SK-N-SH (cell line): ENCODE measurements at regions not wholly inside any gene's neighbourhood (a gene's known extent, or its start where the extent isn't known, plus 50 kb on each side); places are given as distances from the start of the nearest gene placed in this dataset.

Experiments
- CTCF ChIA-PET: fragments of 300-600, 350-600 bp; formaldehyde crosslinking; extraction: SDS; loops from one replicate; lab custom pipeline; 2021; lab: Yijun Ruan, JAX
- POLR2A ChIA-PET: fragments of 350-600 bp; sonication (Branson Sonifier 250); formaldehyde crosslinking; extraction: SDS; loops from one replicate; lab custom pipeline; 2020; ENCODE audit warnings: antibody characterized with exemption, inconsistent platforms; lab: Yijun Ruan, JAX
- DNase-seq: peaks from one replicate; pipeline ENCODE4 v3.0.0; 2012
- H2AFZ ChIP-seq: fragments of 200-600 bp; sonication (generic); 2 replicates; pipeline ENCODE4 v1.8.1; 2016; ENCODE audit warnings: antibody characterized with exemption, mild to moderate bottlenecking, low read depth
- H3F3A ChIP-seq: fragments of 200-600 bp; sonication (generic); replicated peaks from 2 replicates; pipeline ENCODE3; 2016; ENCODE audit warnings: antibody characterized with exemption, mild to moderate bottlenecking; ENCODE audit not compliant: insufficient read depth
- H3K27ac ChIP-seq, 2 experiments: fragments of 200-500 bp in 1 of 2; fragments of 200-600 bp in 1 of 2; sonication (Bioruptor generic) in 1 of 2; sonication (generic), shearing (Covaris generic) in 1 of 2; 2 replicates each; pipeline versions ENCODE4 v1.5.1 to v1.6.1; 2014 to 2016; ENCODE audit warnings: low read depth in 2 of 2, inconsistent platforms in 1 of 2, low read length in 1 of 2, mild to moderate bottlenecking in 1 of 2, mixed read lengths in 1 of 2
- H3K27me3 ChIP-seq: fragments of 200-600 bp; sonication (generic), shearing (Covaris generic); 2 replicates; pipeline ENCODE4 v1.6.1; 2016; ENCODE audit warnings: mixed run types; ENCODE audit not compliant: insufficient read depth
- H3K36me3 ChIP-seq, 2 experiments: fragments of 200-500 bp in 1 of 2; fragments of 200-600 bp in 1 of 2; sonication (Bioruptor generic) in 1 of 2; sonication (generic) in 1 of 2; replicated peaks in 1 of 2; 2 replicates each; pipeline versions ENCODE3 to v1.5.1; 2014 to 2016; ENCODE audit warnings: low read length in 1 of 2, mild to moderate bottlenecking in 1 of 2; ENCODE audit not compliant: insufficient read depth in 2 of 2, control insufficient read depth in 1 of 2
- H3K4me1 ChIP-seq, 2 experiments: fragments of 200-500 bp in 1 of 2; fragments of 200-600 bp in 1 of 2; sonication (Bioruptor generic) in 1 of 2; sonication (generic), shearing (Covaris generic) in 1 of 2; 2 replicates each; pipeline versions ENCODE4 v1.5.1 to v1.6.1; 2014 to 2016; ENCODE audit warnings: low read depth in 1 of 2, low read length in 1 of 2, mixed run types in 1 of 2; ENCODE audit not compliant: insufficient read depth in 2 of 2, control insufficient read depth in 1 of 2
- H3K4me2 ChIP-seq: fragments of 200-600 bp; sonication (generic), shearing (Covaris generic); 2 replicates; pipeline ENCODE4 v1.6.1; 2017; ENCODE audit warnings: mixed run types
- H3K4me3 ChIP-seq, 2 experiments: fragments of 200-500 bp in 1 of 2; fragments of 200-600 bp in 1 of 2; sonication (Bioruptor generic) in 1 of 2; sonication (generic), shearing (Covaris generic) in 1 of 2; 2 replicates each; pipeline versions ENCODE4 v1.5.1 to v1.8.1; 2014 to 2016; ENCODE audit warnings: low read depth in 2 of 2, inconsistent platforms in 1 of 2, low read length in 1 of 2, mild to moderate bottlenecking in 1 of 2, mixed read lengths in 1 of 2, moderate library complexity in 1 of 2
- H3K79me2 ChIP-seq: fragments of 200-600 bp; sonication (generic); 2 replicates; pipeline ENCODE4 v1.8.1; 2017; ENCODE audit warnings: mild to moderate bottlenecking; ENCODE audit not compliant: insufficient read depth
- H3K9ac ChIP-seq: fragments of 200-600 bp; sonication (generic); 2 replicates; pipeline ENCODE4 v1.6.1; 2017; ENCODE audit warnings: mixed run types
- H3K9me2 ChIP-seq: fragments of 200-600 bp; sonication (generic); 2 replicates; pipeline ENCODE4 v1.6.1; 2017; ENCODE audit warnings: mixed run types
- H3K9me3 ChIP-seq: fragments of 200-600 bp; sonication (generic); 2 replicates; pipeline ENCODE4 v1.6.1; 2017; ENCODE audit warnings: mixed run types, mild to moderate bottlenecking, moderate library complexity
- H4K20me1 ChIP-seq: fragments of 200-600 bp; sonication (generic); 2 replicates; pipeline ENCODE4 v1.6.1; 2017; ENCODE audit warnings: mild to moderate bottlenecking, mixed run types; ENCODE audit not compliant: insufficient read depth
- FOXJ3 ChIP-seq: sonication (generic); formaldehyde crosslinking; IDR thresholded peaks from 2 replicates; pipeline ENCODE4 v1.5.1; 2020; ENCODE audit warnings: mild to moderate bottlenecking, missing genetic modification reagents
- FOXM1 ChIP-seq: IDR thresholded peaks from 2 replicates; pipeline ENCODE4 v1.4.0; 2012; ENCODE audit warnings: low read depth, mild to moderate bottlenecking
- GATA2 ChIP-seq: sonication (generic); formaldehyde crosslinking; IDR thresholded peaks from 2 replicates; pipeline ENCODE4 v1.5.0; 2020; ENCODE audit warnings: mild to moderate bottlenecking, missing genetic modification reagents
- RAD21 ChIP-seq: IDR thresholded peaks from 2 replicates; pipeline ENCODE4 v1.6.1; 2012; ENCODE audit warnings: mild to moderate bottlenecking, low read length
- RFX5 ChIP-seq: IDR thresholded peaks from 2 replicates; pipeline ENCODE4 v1.6.1; 2012; ENCODE audit warnings: mild to moderate bottlenecking, improper control_type of control experiment, low read length
- SMC3 ChIP-seq: IDR thresholded peaks from 2 replicates; pipeline ENCODE4 v1.6.1; 2012; ENCODE audit warnings: low read depth, low read length, improper control_type of control experiment
- whole genome bisulfite sequencing: methylation state at CpG from one replicate; pipeline ENCODE4 v1.1.6; 2017; ENCODE audit warnings: low lambda C conversion rate; 5-methylcytosine and 5-hydroxymethylcytosine counted together
- TF ChIP-seq, protein P1 (sequence below): fragments of 200-600 bp; sonication (generic); IDR thresholded peaks from 2 replicates; pipeline ENCODE4 v1.6.1; 2017; ENCODE audit warnings: antibody characterized with exemption, mild to moderate bottlenecking, moderate library complexity
- TF ChIP-seq, protein P2 (sequence below): IDR thresholded peaks from 2 replicates; pipeline ENCODE4 v1.4.0; 2012; ENCODE audit warnings: low read depth

DNA sequence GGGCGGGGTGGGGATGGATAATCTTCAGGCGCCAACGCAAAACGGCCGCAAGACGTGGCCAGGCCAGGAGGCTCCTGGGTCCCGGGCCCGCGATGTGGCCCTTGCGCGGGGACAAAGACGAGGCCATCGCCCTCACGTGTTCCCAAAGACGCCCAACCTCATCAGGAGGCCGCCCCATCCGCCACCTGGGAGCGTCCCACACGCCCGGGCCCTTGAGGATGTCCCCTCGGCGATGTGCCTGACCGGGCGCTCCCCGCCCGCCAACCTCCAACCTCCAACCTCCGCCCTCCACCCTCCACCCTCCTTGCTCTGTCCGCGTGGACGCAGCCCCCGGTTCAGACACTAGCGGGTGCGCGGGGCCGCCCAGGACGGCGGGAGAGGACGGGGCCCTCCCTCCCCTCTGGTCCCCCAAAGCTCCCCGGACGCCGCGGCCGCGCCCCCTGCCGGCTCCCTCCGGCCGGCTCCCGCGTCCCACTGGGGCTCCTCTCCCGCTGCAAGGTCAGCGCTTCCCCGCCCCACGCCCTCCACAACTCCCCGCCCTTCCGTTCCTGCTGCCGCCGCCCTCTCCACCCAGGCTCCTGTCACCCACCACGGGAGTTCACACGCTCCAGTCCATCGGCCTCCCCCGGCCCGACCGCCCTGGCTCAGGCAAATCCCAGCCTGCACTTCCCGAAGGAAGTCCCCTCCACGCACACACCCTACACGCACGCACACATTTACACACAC, 250.8 kb upstream of the RPL38 start:
- WGBS: 19% methylated on average over 41 of the region's 67 CpGs
- peak; percentile 57 for TF ChIP-seq SMC3
- no peak for TF ChIP-seq FOXM1
- no peak for TF ChIP-seq FOXJ3 (CRISPR knock-in tag)
- peak; percentile 60 for TF ChIP-seq RAD21
- TF ChIP-seq, all 33 proteins: peak for 2
- DNase-seq: peak; percentile 97
- Histone ChIP-seq H3F3A (no peaks in the 10 kb centered on the region), H3K9me3 (no peaks in the 10 kb centered on the region), H3K4me1 (peaks cover 0 to 5% of the 10 kb centered on the region in 2 experiments; a peak in 1 of 4 replicates), H3K36me3 (no peaks in the 10 kb centered on the region), H3K4me3 (no peak overlapping the region; a peak in 1 of 4 replicates), H3K4me2 (no peak overlapping the region), H2AFZ (no peak overlapping the region), H3K79me2 (no peaks in the 10 kb centered on the region), H3K9ac (no peak overlapping the region), H3K27ac (no peak overlapping the region), H3K9me2 (no peaks in the 10 kb centered on the region), H3K27me3 (no peaks in the 10 kb centered on the region), H4K20me1 (no peaks in the 10 kb centered on the region)
- ChIA-PET CTCF (interaction anchor here (0.6 to 3.6 kb wide), 28 partner anchors 9 to 523 kb away, joined by 3 to 22 read pairs (median 4); partner anchors contain the start of gene SDK2), POLR2A (no interaction called here)

DNA sequence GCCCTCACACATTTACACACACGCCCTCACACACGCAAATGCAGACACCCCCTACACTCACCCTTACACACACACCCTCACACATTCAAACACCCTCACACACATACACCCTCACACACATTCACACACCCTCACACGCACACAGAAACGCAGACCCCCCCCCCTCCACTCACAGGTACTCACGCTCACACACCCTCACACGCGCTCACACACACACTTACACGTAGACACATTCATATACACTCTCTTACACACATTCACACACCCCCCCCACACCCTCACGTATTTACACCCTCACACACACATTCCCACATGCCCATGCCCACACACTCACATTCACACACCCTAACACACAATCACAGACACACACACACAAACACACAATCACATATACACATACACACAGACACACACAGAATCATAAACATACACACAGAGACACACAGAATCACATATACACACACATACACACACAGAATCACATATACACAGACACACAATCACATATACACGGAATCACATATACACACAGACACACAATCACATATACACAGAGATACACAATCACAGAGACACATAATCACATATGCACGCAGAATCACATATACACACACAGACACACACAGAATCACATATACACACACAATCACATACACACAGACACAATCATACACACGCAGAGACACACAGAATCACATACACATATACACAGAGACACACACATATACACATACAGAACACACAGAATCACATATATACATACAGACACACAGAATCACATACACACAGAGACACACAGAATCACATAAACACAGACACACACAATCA, 250.1 kb upstream of the RPL38 start:
- Histone ChIP-seq H3K4me3 (no peak overlapping the region; a peak in 1 of 4 replicates), H2AFZ (no peak overlapping the region)
- 51% methylated on average over 12 of the region's 12 CpGs for WGBS
- TF ChIP-seq, protein P1, sequence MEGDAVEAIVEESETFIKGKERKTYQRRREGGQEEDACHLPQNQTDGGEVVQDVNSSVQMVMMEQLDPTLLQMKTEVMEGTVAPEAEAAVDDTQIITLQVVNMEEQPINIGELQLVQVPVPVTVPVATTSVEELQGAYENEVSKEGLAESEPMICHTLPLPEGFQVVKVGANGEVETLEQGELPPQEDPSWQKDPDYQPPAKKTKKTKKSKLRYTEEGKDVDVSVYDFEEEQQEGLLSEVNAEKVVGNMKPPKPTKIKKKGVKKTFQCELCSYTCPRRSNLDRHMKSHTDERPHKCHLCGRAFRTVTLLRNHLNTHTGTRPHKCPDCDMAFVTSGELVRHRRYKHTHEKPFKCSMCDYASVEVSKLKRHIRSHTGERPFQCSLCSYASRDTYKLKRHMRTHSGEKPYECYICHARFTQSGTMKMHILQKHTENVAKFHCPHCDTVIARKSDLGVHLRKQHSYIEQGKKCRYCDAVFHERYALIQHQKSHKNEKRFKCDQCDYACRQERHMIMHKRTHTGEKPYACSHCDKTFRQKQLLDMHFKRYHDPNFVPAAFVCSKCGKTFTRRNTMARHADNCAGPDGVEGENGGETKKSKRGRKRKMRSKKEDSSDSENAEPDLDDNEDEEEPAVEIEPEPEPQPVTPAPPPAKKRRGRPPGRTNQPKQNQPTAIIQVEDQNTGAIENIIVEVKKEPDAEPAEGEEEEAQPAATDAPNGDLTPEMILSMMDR: no peak
- no peak for TF ChIP-seq RFX5
- no peak for TF ChIP-seq GATA2 (CRISPR knock-in tag)
- no peak for TF ChIP-seq RAD21
- TF ChIP-seq, protein P2, sequence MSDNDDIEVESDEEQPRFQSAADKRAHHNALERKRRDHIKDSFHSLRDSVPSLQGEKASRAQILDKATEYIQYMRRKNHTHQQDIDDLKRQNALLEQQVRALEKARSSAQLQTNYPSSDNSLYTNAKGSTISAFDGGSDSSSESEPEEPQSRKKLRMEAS: no peak
- TF ChIP-seq, all 33 proteins: peak for 0
- no peaks in the 10 kb centered on the region for H3F3A ChIP-seq
- H3K79me2 ChIP-seq: no peaks in the 10 kb centered on the region
- no peaks in the 10 kb centered on the region for H3K9me3 ChIP-seq
- no peak overlapping the region for H3K4me2 ChIP-seq
- H3K9ac ChIP-seq: no peak overlapping the region
- CTCF ChIA-PET: interaction anchor here (0.7 to 3.6 kb wide), 19 partner anchors 10 to 492 kb away, joined by 3 to 22 read pairs (median 4); no protein-coding TSS in a partner anchor
- no peak for DNase-seq
- peaks cover 0 to 6% of the 10 kb centered on the region in 2 experiments; a peak in 1 of 4 replicates for H3K4me1 ChIP-seq
- no peaks in the 10 kb centered on the region for H3K27me3 ChIP-seq
- H3K9me2 ChIP-seq: no peaks in the 10 kb centered on the region
- no peaks in the 10 kb centered on the region for H3K36me3 ChIP-seq
- POLR2A ChIA-PET: no interaction called here
- no peak overlapping the region for H3K27ac ChIP-seq
- H4K20me1 ChIP-seq: no peaks in the 10 kb centered on the region
